Choroid plexus epithelial cell (primary cell): ENCODE measurements at regions not wholly inside any gene's neighbourhood (a gene's known extent, or its start where the extent isn't known, plus 50 kb on each side); places are given as distances from the start of the nearest gene placed in this dataset.

Experiments used
- DNase-seq: peaks from one replicate; pipeline ENCODE4 v3.0.0-alpha.2; 2010; ENCODE audit warnings: low read depth
- H3K4me3 ChIP-seq: 2 replicates; pipeline ENCODE4 v1.5.1; 2011; ENCODE audit warnings: low read depth, mild to moderate bottlenecking, control low read depth, low read length, moderate library complexity
- TF ChIP-seq, protein P1 (sequence below): conservative IDR thresholded peaks from 2 replicates; pipeline ENCODE4 v1.5.1; 2011; ENCODE audit warnings: low read depth, mild to moderate bottlenecking, control low read depth, inconsistent platforms, low read length, moderate library complexity

DNA sequence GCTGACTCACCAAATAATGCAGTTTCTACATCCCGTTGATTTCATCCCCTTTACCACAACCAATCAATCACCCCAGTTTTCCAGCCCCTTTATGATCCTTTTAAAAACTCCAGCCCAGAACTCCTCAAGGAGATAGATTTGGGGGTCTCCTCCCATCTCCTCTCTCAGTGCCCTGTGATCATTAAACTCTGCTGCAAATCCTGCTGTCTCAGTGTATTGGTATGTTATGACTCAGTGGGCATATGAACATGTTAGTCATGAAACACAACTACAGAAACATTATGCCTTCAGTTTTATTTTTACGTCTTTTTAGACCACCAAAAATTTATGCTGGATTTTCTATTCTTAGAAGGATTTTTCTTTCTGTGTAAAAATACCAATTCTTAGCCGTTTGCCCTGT is 213.7 kb downstream of the DIPK2A start:
- DNase-seq: no peak
- no peak overlapping the region for H3K4me3 ChIP-seq
- TF ChIP-seq, protein P1, sequence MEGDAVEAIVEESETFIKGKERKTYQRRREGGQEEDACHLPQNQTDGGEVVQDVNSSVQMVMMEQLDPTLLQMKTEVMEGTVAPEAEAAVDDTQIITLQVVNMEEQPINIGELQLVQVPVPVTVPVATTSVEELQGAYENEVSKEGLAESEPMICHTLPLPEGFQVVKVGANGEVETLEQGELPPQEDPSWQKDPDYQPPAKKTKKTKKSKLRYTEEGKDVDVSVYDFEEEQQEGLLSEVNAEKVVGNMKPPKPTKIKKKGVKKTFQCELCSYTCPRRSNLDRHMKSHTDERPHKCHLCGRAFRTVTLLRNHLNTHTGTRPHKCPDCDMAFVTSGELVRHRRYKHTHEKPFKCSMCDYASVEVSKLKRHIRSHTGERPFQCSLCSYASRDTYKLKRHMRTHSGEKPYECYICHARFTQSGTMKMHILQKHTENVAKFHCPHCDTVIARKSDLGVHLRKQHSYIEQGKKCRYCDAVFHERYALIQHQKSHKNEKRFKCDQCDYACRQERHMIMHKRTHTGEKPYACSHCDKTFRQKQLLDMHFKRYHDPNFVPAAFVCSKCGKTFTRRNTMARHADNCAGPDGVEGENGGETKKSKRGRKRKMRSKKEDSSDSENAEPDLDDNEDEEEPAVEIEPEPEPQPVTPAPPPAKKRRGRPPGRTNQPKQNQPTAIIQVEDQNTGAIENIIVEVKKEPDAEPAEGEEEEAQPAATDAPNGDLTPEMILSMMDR: no peak

DNA sequence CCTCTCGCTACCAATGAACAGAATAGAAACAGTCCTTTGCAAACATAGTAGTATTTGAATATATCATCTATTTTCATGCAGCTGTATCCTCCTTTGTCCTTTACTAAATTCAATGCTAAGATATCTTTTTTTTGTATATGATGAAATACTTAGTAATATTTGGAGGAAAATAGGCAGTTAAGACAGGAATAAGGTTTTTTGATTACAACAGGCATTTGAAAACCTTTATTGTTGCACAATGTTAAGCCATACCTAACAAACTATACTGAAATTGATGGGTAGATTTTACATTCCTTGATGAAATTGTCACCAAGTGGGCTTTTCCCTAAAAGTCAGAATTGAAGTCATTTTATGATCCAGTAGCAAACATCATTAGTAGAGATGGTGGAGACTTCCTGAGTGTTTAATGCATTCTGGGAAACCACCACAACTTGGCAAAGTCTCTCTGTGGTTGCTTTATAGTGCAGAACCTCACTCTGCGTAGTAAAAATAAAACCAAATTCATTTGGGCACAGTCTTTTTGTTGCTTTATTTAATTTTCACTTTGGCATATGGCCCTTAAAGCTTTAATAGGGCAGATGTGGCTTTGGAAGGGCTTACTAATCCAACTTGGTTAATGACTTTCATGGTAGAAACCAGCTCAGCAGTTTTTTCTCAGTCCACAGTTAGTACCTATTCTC is 216.0 kb downstream of the DIPK2A start:
- H3K4me3 ChIP-seq: no peak overlapping the region
- peak; percentile 40 for DNase-seq
- TF ChIP-seq, protein P1: no peak

DNA sequence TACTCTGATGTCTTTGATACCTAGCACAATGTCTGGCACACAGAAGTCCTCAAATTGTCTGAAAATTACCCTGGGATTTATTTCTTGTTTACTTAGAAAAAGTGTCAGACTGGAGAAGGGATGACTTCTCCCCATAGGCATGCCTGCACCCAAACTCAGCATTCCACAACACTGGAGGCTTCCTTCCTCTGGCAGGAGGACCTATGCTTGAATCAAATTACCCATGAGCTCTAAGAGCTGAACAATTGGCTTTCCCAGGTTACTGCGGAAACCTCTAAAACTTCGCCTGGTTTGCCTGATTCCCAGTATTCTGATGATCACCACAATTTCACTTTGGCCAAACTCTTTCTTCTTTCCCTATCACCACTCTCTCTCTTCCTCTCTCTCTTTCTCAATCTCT is 217.4 kb downstream of the DIPK2A start:
- no peak overlapping the region for H3K4me3 ChIP-seq
- DNase-seq: peak; percentile 32
- TF ChIP-seq, protein P1: no peak

DNA sequence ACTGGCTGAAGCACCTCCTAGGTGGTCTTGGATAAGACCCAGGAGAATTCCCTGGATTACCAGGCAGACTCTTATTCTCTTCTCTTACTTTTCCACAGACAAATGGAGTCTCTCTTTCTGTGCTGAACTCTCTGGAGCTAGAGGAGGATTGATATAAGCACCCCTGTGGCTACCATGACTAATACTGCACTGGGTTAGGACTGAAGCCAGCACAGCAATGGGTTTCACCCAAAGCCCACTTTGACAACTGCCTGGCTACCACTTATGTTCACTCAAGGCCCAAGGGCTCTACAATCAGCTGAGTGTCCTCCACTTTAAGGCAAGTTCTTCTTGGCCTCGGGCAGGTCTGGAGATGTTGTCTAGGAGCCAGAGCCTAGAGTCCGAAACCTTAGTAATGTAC is 225.5 kb downstream of the DIPK2A start:
- no peak for DNase-seq
- TF ChIP-seq, protein P1: no peak
- H3K4me3 ChIP-seq: no peak overlapping the region

DNA sequence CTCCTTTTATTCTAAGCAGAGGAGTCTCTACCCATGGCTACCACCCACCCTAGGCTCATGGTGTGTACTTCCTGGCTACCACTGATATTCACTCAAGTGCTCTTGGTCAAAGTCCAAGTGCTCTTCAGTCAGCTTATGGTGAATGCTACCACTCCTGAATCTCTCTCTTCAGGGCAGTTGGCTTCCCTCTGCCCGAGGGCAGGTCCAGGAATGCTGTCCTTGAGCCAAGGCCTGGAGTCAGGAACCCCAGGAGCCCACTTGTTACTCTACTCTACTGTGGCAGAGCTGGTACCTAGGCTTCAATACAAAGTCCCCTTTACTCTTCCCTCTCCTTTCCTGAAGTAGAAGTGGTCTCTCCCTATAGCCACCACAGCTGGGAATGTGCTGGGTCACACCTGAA is 226.0 kb downstream of the DIPK2A start:
- TF ChIP-seq, protein P1: no peak
- no peak for DNase-seq
- H3K4me3 ChIP-seq: no peak overlapping the region

DNA sequence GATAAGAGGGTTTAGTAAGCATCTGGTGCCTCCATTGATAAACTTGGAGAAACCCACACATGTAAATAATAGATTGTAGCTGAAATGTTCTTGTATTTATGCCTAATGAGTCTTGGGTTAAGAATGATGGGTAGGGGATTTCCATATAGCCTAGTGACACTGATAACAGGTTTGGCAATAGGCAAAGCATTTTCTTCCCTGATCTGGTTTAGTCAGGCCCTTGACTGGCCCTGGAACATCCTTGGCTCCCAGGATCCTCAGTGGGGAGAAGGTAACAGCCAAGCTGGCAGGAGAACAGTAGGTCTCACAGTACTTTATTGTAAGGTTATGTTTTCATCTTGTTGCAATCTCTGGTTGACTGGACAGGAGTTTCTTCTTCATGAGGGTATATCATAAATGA is 228.4 kb downstream of the DIPK2A start:
- no peak overlapping the region for H3K4me3 ChIP-seq
- TF ChIP-seq, protein P1: no peak
- no peak for DNase-seq

DNA sequence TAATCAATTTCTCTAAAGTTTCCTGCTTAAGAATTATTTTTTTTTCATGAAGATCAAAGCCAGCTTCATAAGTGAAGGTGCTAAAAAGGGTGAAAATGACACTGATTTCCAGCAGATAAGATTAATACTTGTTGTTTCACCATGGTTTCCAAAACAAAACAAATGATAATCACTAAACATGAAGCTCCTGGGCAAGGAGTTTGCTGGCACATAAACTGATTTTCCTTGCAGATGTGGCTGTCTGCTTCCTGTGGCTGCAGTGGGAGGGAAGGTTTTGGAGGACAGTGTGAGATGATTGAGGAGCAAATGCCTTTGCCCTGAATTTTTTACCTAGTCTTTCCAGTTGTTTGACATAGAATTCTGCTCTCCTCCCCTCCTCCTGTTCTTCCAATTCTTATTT is 228.8 kb downstream of the DIPK2A start:
- no peak overlapping the region for H3K4me3 ChIP-seq
- TF ChIP-seq, protein P1: no peak
- no peak for DNase-seq
